NCI-H146 (cell line): ENCODE measurements at regions not wholly inside any gene's neighbourhood (a gene's known extent, or its start where the extent isn't known, plus 50 kb on each side); places are given as distances from the start of the nearest gene placed in this dataset.

Experiments
- DNase-seq: peaks from one replicate; lab custom pipeline; 2025; lab: John Stamatoyannopoulos, UW

DNA sequence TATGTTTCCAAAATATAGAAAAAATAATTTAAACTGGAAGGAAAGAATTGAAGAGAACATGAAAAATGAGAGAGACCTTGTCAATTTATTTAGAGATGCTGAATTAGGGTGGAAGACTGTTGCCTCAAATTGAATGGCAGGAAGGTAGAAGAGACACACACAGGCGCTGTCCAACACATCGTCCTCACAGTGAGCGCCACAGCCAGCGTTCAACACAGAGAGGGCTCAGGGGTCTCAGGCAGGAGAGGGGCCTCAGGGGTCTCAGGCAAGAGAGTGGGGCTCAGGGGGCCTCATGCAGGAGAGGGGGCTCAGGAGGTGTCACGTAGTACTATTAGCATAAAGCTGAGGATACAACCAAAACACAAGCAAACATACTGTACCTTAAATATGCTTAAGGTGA lies 65.7 kb downstream of the TMEM18 start:
- no peak for DNase-seq

DNA sequence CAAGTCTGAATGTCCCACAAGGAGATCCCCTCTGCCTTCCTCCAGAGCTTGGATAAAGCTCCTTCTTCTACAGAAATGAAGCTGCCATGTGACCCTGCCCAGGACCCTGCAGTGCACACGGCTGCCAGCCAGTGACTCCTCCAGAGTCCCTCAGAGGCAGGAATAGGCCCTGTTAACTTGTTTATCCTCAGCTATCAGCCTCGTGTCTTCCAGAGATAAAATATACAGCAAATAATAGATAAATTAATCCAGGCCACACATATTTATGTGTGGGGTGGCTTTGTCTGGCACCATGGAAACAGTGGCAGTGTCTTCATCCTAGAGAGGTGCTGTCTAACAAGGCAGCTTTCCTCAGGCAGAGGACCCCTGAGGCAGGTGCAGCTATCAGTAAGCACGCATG lies 66.7 kb downstream of the TMEM18 start:
- DNase-seq = no peak

DNA sequence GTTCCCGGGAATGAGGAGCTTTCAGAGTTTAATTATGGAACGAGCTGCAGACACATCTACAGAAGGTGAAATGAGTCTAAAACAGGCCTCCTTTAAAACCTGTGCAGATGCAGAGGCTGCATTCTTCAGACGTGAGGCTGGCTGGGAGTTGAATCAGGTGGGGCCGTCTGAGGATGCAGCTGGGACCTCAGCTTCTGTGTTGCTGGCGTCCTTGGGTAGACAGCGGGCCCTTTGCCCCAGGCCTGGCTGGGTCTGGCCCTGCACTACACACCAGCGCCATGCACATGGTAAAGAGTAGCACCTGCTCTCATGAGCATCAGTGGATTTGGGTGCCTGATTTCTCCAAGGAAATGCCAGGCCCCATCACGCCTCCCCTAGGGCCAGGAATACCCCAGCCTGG lies 67.3 kb downstream of the TMEM18 start:
- no peak for DNase-seq

DNA sequence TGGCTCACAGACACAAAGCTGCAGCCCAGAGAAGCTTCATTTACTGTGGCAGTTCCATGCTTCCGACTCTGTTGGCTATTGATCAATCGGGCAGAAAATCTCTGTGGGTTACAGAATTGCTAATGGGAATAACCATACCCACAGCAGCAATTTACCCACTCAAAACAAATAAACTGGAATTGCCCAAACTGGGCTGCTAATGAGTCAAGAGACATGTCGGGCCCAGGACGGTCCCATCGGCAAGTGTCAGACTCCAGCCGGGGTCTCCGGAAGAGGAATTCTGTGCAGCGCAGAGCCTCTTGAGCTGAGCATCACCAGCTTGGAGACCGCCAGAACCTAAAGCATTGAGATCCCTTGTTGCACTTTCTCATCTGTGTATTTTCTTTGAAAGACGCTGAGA lies 67.8 kb downstream of the TMEM18 start:
- no peak for DNase-seq

DNA sequence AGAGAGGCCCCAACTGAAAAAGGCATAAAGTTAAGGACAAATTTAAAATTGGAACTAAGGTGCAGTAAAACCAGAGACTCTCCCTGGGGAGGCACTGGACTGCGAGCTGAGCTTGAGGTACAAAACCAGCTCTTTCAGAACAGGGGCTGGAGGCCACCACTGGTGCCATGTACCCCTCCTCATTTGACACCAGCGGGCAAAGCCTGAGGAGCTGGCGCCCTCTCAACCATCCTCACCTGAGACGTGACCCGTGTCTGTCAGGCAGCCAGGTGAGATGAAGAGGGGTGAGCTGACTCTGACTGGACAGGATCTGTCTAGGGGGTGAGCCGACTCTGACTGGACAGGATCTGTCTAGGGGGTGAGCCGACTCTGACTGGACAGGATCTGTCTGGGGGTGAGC lies 68.5 kb downstream of the TMEM18 start:
- DNase-seq = no peak

DNA sequence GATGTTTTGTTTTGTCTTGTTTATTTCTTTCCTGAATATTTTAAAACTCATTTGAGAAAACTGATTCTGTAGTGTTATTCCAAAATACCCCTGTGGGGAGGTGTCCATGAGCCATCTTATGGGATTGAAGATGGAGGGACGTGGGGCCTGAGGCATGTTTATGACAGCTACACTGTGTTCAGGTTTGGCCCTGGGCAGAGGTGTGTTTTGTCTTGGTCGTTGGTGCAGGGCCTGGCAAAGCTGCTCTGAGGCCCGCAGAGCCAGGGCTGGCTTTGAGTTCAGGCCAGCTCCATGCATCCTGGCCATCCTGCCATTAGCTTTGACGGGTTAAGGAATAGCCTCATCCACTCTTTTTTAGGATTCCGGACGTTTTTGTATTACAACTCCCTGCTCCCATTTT lies 68.9 kb downstream of the TMEM18 start:
- no peak for DNase-seq

DNA sequence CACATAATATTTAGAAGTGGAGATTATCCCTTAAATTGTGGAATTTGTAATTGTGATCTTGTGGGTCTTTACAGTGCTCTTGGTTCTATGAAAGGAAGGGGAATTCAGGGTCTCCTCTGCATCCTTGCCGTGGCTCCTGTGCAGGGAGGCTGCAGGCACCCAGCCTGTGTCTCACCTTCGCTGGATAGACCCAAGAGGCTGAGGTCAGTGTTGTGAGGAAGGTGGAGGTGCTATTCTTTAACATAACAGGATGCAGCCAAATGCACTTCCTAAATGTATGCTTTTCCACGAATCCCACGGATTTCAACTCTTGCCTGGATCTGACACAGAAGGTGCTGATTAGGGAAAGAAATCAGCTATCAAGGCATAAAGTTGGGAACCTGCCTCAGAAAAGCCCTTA lies 69.5 kb downstream of the TMEM18 start:
- DNase-seq = no peak

DNA sequence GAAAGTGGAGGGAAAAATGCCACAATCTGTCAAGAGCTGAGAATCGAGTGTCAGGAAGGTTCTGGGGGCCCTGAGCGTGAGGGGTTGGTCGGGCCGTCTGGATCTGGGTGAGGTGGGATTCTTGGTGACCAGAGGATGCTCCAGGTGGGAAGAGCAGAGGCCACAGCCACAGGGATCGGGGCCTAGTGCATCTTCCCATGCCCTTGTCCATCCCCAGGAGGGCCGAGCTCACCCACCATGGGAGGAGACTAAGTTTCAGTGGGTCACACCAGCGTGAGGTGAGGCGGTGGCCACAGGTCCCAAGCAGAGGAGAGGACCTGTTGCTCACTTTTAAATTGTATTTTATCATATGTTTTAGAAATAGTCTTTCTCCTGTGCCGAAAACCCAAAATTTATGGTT lies 70.0 kb downstream of the TMEM18 start:
- DNase-seq = no peak

DNA sequence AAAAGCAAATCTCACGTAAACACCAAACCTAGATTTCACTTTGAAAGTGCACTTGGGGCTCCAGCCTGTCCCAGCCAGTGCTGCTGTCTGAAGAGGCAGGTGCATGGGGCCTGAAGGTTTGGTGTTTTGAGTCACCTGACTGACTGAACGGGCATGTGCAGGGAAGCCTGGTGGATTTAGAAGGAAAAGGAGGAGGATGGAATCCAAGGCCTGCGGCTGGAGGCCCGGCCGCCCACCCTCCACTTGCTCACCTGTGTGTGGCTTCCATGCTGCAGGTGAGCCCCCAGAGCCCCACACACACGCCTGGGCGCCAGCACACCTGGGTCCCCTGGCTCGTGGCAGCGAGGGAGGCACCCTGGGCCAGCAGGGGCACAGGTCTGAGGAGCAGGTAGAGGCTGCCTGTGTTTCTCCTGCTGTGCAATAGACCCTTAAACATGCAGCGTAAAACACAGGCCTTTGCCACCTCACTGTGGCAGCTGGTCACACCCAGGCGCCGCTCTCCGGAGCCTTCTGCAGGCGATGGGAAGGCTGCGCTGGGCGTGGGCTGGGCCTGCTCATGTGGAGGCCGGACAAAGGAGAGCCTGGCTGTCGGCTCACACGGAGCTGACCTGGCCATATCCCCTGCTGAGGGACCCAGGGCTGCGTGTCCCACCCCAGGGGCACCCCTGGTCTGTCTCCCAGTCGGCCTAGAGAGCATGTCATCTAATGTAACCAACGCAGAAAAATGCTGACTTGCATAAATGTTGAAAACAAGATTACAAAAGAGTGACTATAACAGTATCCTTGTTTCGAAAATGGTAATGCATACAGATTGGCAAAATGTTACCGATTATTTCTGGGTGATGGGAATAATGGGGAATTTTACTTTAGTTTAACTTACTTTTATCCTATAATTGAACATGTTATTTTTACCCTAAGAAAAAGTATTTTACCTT lies 71.3 kb downstream of the TMEM18 start:
- no peak for DNase-seq

DNA sequence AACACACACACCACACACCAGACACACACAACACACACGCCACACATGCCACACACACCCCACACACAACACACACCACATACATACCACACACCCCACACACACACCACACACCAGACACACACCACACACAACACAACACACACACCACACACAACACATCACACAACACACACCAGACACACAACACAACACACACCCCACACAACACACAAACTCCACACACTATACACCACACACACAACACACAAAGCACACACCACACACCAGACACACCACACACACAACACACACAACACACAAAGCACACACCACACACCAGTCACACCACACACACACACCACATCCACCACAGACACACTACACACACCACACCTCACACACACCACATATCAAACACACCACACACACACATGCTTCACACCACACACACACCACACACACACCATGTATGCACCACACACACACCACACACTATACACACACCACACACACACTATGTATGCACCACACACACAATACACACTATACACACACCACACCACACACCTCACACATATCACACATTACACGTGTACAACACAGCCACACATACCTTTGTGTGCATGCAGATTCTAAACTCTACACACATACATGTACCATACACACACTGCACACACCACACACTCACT lies 72.2 kb downstream of the TMEM18 start:
- no peak for DNase-seq

DNA sequence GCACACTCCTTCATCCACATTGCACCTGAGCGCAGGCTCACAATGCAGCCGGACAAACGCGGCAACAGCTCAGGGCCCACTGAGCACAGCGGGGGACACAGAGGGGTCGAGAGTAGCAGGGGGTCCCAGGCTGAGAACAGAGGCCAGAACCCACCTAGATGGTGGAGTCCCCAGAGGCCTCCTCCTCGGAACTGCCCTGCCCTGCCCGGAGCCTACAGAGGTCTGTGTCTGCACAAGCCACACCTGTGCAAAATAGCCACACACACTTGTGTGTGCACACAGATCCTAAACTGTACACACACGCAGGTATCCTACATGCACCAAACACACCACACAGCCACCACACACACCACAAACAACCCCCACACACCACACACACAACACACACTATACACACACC lies 72.8 kb downstream of the TMEM18 start:
- DNase-seq = no peak

DNA sequence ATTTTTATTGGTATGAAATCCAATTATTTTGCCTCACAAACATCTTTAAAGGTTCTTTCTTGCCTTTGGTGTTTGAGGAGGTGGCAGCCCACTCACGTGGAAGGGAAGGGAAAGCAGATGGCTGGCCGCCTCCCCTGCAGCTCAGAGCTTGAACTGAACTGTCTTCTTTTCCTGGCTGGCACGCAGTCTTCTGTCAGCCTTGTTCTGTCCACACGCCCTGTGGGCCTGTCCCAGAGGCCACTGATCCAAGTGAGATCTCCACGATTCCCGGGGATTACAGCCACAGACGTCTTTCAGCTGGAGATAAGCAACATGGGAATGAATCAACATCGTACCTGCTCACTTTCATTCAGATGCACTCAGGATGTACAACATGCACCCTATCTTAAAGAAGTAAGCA lies 73.3 kb downstream of the TMEM18 start:
- DNase-seq = no peak

DNA sequence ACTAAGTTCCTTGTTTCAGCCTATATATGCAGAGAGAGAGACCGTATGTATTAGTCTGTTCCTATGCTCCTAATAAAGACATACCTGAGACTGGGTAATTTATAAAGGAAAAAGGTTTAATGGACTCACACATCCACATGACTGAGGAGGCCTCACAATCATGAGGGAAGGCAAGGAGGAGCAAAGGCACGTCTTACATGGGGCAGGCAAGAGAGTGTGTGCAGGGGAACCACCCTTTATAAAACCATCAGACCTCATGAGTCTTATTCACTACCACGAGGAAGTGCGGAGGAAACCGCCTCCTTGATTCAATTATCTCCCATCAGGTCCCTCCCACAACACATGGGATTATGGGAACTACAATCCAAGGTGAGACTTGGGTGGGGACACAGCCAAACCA lies 73.8 kb downstream of the TMEM18 start:
- DNase-seq = no peak

DNA sequence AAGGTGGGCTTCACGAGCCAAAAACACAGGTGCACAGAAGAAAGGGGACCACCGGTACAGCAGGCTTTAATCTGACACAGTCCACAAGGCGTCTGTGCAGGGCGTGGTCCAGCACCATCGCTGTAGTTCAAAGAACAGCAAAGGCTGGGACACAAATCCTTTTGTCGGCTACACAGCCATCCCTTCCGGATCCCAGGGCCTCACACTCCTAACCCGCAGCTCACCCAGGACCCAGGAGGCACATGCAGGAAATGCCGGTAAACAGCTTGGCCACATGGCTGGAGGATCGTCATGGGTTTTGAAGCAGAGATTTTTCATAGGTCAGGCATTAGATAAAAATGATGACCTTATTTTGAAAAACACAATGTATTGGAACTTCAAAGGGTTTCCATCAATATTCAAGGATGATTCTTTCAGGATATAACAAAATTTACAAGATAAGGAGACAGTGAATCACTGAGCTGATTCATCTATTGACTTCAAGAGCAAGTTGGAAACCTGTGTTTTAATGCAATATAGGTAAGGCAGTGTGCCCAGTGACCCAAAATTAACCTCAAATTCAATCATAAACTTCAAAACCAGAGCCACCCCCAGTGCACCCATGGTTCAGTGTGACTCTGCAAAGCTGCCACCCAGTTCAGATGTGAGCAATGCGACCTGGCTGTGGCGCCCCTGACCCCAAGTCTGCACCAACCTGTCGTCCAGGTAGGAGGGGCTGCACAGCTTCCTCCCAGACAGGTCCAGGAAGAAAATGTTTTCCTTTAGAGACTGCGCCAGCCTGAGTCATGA lies 74.4 kb downstream of the TMEM18 start:
- no peak for DNase-seq

DNA sequence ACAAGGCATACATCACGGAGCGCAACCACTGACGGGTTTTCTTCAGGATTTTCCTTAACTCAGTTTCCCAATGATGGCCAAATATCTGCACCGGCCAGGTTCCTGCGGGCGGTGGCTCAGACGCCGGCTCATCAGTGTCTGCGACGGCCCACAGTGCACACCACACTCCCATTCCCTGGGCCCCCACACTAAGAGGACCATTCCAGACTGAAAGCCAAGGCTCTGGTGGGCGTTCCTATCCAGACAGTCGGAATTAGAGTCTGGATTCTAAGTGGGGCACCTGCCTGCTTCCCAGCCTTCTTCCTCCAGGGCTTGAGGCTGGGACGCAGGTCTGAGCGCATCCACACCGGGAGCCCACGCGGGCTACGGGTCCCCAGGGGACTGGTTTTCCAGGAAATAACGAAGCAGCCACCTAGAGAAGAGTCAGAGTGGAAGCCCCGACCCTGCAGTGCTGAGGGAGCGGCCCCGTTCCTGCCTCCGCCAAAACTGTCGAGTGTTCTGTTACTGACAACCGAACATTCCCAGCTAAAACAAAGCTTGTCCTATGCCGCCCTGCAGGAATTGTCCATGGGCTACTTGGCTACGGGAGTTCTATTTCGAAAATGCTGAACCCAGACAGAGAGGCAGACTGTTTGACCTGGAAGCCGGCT lies 75.3 kb downstream of the TMEM18 start:
- no peak for DNase-seq

DNA sequence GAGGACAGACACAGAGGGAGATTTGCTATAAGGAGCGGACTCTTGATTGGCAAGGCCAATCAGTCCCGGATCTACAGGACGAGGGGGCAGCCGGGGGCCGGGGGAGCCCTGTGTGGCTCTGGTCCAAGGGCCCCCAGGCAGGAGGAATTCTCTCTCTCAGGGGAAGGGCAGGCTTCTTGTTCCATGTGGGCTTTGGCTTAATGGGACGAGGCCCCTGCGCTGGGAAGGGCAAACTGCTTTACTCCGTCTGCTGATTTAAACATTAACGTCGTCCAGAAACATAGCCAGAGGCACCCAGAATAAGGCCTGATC lies 75.9 kb downstream of the TMEM18 start:
- DNase-seq = no peak

DNA sequence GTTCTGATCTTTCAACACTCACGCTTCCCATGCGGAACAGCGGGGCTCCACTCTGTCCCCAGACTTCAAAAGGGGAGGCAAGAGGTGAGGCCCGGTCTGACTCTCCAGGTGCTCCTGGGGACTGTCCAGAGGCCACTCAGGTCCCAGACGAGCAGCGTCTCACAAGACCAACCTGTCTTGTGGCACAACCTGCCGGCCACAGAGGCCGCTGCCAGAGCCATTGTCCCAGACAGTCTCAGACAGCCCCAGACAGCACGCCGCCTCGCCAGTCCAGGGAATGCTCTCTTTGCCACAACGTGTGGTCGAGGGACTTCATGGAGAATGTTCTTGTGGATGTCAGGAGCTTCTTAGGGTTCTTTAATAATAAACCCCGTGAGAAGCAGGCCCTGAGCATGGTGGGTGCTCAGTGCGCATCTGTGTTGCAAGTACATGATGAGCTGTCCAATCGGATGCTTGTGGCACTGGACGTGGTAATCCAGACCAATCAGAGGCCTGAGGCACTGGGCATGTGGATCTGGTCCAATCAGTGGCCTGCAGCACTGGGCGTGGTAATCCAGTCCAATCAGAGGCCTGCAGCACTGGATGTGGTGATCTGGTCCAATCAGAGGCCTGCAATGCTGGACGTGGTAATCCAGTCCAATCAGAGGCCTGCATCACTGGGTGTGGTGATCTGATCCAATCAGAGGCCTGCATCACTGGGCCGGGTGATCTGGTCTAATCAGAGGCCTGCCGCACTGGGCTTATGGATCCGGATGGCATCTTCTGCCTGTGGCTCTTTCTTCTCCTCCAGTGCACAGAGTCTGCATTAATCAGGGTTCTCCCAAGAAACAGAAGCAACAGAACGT lies 76.4 kb downstream of the TMEM18 start:
- no peak for DNase-seq

DNA sequence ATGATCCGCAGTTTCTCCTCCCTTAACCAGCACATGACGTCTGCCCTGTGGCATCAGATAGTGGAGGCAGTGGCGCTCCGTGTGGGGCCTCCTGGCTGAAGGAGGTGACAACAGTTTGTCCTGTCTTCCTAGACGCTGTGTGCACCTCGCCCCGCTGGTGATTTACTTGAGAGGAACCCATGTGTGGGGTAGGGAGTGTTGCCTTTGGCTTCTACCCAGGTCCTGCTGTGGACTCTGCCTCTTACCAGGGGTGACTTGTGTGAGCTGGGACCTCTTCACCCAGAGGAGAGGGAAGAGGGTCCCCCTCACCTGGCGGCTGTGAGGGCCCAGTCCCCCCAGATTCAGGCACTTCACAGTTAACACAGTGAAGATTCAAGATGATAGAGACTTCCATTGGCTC lies 77.6 kb downstream of the TMEM18 start:
- DNase-seq = no peak

DNA sequence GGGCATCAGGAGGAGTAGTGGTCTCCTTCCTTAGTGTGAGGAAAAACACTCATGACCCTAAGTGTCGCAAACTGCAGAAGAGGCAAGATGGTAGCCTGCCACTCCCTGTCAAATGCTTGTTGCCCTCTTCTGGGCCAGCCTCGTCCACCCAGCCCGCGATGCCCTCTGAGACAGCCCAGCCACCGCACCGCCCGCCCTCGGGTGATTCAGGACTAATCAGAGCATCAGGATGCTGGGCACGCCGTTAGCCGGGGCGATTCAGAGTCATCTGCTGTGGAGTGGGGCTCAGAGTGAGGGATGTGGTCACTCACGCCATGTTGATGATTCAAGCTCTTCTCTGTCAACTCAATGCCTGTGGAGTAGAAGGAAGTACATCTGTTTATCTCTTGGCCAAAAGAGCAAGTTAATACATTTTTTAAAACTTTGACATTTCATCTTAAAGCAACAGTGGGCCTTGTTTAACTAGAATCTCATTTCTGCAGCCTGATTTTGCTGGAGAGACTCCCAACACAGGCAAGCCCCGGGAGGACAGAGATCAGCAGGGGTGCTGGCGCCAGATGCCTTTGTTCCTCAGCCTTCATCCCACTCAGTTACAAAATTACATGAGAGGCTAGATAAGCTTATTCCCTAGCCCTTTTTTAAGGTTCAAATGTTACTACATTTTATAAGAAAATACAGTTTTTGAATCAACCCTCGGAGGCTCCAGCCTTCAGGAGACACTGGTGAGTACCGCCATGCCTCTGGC lies 79.0 kb downstream of the TMEM18 start:
- no peak for DNase-seq

DNA sequence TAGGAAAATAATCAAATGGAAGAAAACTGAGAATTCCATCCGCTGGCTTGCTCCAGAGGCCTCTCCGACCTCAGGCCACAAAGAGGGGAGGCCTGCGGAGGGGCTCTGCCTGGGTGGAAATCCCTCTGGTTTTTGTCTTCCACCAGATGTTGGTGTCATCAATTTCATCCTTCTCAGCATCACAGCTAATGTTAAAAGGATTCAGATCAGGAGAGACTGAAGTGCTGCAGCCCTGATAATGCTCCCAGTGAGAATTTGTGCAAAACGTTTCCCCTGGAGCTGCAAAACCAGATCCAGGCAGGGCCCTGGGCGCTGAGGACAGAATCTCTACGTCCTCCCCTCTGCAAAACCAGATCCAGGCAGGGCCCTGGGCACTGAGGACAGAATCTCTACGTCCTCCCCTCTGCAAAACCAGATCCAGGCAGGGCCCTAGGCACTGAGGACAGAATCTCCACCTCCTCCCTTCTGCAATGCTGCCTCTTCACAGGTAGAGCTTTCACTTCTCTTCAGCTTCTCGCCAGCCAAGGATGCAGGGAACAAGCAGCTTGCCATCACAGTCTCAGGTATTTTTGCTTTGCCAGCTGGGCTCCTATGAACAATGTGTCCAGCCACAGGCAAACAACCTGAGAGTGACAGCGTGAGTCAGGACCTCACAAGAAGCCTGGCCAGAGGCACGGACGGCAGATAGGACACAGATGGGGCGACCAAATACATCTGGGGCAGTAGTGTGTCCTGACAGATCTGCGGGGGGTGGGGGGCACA lies 81.2 kb downstream of the TMEM18 start:
- no peak for DNase-seq
